Gastrocnemius medialis (tissue), 4 donors: ENCODE measurements at regions not wholly inside any gene's neighbourhood (a gene's known extent, or its start where the extent isn't known, plus 50 kb on each side); places are given as distances from the start of the nearest gene placed in this dataset.
"Not testable (repeated sequence)": the region's sequence is repeated elsewhere in the genome, so short reads cannot be mapped to it uniquely, and the experiment has no call there.

Experiments used
- ATAC-seq, 2 donors: fragments of 150-250 bp; one replicate each; pipeline ENCODE4 v1.9.1; 2016
- DNase-seq, 2 donors: peaks; one replicate each; pipeline ENCODE4 v3.0.0-alpha.2; 2019
- H3K27ac ChIP-seq, 4 donors: fragments of 200-600 bp; sonication (generic); 1 replicate in 1 of 4; 2 replicates in 3 of 4; pipeline ENCODE4 v1.5.1; 2016 to 2018; ENCODE audit warnings: mild to moderate bottlenecking in 2 of 4, moderate library complexity in 1 of 4
- H3K27me3 ChIP-seq, 3 donors: fragments of 200-600 bp; sonication (generic) in 2 of 3; 1 replicate in 1 of 3; 2 replicates in 2 of 3; pipeline versions ENCODE4 v1.5.1 to v1.6.0; 2016 to 2019; ENCODE audit warnings: mild to moderate bottlenecking in 1 of 3, moderate library complexity in 1 of 3
- H3K36me3 ChIP-seq, 2 donors: fragments of 200-600 bp; sonication (generic) in 1 of 2; one replicate each; pipeline ENCODE4 v1.5.1; 2017 to 2018
- H3K4me1 ChIP-seq, 2 donors: fragments of 200-600 bp; sonication (generic) in 1 of 2; one replicate each; pipeline ENCODE4 v1.5.1; 2016 to 2017; ENCODE audit warnings: mild to moderate bottlenecking in 2 of 2
- H3K4me3 ChIP-seq, 4 donors: fragments of 200-600 bp; sonication (generic) in 3 of 4; 1 replicate in 1 of 4; 2 replicates in 3 of 4; pipeline ENCODE4 v1.5.1; 2016 to 2019; ENCODE audit warnings: mild to moderate bottlenecking in 2 of 4
- H3K9me3 ChIP-seq, 3 donors: fragments of 200-600 bp; sonication (generic) in 2 of 3; 1 replicate in 1 of 3; 2 replicates in 2 of 3; pipeline ENCODE4 v1.5.1; 2016 to 2019
- POLR2A ChIP-seq, 2 donors: fragments of 450-650 bp; IDR thresholded peaks; one replicate each; pipeline ENCODE4 v1.6.1; 2017; ENCODE audit warnings: antibody characterized with exemption in 2 of 2, mild to moderate bottlenecking in 2 of 2, moderate library complexity in 2 of 2
- in situ Hi-C, 4 donors: fragments of 200-750 bp; cut with MboI; loops; one replicate each; pipeline versions ENCODE4 v1.15.0 to v1.8.0; 2017; ENCODE audit warnings: low sequenced_read_pairs in 4 of 4
- intact Hi-C: fragments of 100-400 bp; cut with DNase I; formaldehyde crosslinking; loops from one replicate; pipeline ENCODE4 v1.15.1; 2023; ENCODE audit warnings: low total_unique reads
- TF ChIP-seq, protein P1 (sequence below), 5 experiments: fragments of 450-650 bp in 3 of 5; fragments of 200-600 bp in 2 of 5; sonication (generic) in 2 of 5; IDR thresholded peaks in 4 of 5; conservative IDR thresholded peaks in 1 of 5; 1 replicate in 4 of 5; 2 replicates in 1 of 5; pipeline ENCODE4 v1.5.1; 2016 to 2019; ENCODE audit warnings: antibody characterized with exemption in 5 of 5, mild to moderate bottlenecking in 3 of 5, moderate library complexity in 3 of 5

DNA sequence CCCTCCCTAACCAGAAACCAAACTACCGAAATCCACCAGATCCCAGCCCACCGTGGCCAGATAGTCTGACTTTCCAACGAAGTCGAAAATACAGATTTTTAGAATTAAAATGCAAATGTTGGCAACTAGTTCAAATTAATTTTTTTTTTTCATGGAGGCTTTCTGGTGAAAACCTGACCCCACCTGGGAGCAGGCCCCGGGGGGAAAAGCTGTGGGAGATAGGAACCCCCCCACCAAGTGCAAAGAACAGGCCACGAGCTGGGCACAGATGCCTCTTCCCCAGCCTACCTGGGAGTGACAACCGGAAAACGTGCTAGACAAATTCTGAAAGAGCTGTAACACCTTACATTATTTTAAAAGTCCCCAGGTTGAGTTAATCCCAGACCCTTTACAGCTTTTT lies 333.8 kb downstream of the PREX1 start:
- in situ Hi-C loops: no loop called here
- no peak for DNase-seq

DNA sequence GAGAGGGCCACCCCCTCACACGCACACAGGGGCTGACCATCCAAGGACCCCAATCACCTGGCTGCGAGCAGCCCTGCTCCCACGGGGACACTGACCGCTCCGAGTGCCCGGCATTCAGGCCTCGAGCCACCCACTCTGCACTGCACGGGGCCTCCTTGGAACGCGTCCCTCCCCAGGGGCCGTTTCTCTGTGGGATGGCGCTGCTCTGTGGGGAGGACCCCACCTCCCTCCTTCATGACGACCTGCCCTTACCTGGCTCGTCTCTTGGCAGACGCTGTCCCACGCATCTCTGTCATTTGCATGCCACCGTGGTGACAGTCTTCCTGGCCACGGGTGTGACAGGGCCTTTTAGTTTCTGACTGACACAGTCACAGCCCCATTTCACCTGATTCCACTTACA lies 334.5 kb downstream of the PREX1 start:
- H3K9me3 ChIP-seq, H3K27me3 ChIP-seq, in situ Hi-C loops, H3K27ac ChIP-seq, DNase-seq, ATAC-seq, intact Hi-C loops, H3K4me3 ChIP-seq, H3K4me1 ChIP-seq, H3K36me3 ChIP-seq: not testable (repeated sequence)

More for the DNA sequence above, 333.8 kb downstream of the PREX1 start:
- H3K27me3 ChIP-seq: peaks cover 0 to 5% (median 0%) of the 10 kb centered on the region in 3 donors
- no peaks in the 10 kb centered on the region for H3K9me3 ChIP-seq
- no peak overlapping the region for H3K4me3 ChIP-seq
- H3K27ac ChIP-seq: no peak overlapping the region
- intact Hi-C loops: no loop called here
- TF ChIP-seq, protein P1, sequence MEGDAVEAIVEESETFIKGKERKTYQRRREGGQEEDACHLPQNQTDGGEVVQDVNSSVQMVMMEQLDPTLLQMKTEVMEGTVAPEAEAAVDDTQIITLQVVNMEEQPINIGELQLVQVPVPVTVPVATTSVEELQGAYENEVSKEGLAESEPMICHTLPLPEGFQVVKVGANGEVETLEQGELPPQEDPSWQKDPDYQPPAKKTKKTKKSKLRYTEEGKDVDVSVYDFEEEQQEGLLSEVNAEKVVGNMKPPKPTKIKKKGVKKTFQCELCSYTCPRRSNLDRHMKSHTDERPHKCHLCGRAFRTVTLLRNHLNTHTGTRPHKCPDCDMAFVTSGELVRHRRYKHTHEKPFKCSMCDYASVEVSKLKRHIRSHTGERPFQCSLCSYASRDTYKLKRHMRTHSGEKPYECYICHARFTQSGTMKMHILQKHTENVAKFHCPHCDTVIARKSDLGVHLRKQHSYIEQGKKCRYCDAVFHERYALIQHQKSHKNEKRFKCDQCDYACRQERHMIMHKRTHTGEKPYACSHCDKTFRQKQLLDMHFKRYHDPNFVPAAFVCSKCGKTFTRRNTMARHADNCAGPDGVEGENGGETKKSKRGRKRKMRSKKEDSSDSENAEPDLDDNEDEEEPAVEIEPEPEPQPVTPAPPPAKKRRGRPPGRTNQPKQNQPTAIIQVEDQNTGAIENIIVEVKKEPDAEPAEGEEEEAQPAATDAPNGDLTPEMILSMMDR (IDR thresholded peaks at IDR 0.05 in 4 of 5, conservative IDR thresholded peaks at IDR 0.05 in 1 of 5): no peak
- TF ChIP-seq POLR2A (IDR thresholded peaks at IDR 0.05): no peak
- no peaks in the 10 kb centered on the region for H3K4me1 ChIP-seq
- no peaks in the 10 kb centered on the region for H3K36me3 ChIP-seq
- no peak for ATAC-seq

DNA sequence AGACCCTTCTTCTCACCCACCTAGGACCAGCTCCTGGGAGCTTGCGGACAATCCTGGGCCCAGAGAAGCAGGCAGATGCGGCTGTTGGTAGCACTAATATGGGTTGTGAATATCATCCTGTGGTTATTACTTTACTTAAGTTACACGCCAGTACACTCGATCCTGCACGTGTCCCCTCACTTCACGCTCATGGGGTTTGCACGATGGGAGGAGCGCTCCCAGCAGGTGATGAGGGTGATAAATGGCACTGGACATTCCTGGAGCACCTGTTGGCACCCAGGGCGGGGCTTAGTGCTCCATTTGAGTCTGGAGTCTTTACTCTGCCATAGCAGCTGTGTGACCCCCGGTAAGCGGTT lies 335.1 kb downstream of the PREX1 start:
- peaks cover 0 to 6% (median 0%) of the 10 kb centered on the region in 3 donors for H3K27me3 ChIP-seq
- intact Hi-C loops: no loop called here
- no peak for DNase-seq

DNA sequence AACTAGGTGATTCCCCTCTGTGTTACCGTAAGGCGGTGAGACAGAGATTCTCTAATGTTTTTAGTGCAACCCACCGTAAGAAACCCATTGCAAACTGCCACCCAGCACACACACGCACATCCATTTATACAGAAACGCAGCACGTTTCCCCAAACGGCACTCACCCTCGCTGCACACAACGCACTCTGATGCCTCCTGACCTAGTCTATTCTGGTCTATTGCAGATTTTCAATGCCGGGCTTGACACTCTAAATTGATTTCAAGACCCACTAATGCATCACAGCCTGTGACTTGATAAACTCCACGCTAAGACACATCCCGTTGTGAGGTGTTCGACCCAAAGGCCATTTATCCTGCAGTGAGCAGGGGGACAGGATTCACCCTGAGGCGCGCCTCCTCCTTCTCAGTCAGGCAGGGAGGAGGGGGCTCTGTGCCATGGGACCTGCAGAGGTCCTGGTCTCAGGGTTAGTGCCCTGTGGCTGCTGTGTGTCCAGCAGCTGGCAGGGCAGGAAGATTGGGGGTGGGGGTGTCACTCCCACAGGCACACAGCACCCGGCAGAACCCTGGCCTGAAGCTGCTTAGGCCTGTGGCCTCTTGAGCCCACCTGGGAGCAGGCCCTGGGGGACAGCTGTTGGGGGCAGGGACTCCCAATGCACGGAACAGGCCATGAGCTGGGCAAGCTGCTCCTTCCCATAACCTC lies 335.6 kb downstream of the PREX1 start:
- TF ChIP-seq, protein P1 (IDR thresholded peaks at IDR 0.05 in 4 of 5, conservative IDR thresholded peaks at IDR 0.05 in 1 of 5): no peak
- no peak for TF ChIP-seq POLR2A (IDR thresholded peaks at IDR 0.05)
- intact Hi-C loops (no loop called here), in situ Hi-C loops (no loop called here)
- no peak for ATAC-seq
- Histone ChIP-seq H3K36me3 (no peaks in the 10 kb centered on the region), H3K9me3 (no peaks in the 10 kb centered on the region), H3K27me3 (peaks cover 0 to 11% (median 0%) of the 10 kb centered on the region in 3 donors), H3K4me1 (no peaks in the 10 kb centered on the region), H3K4me3 (no peak overlapping the region), H3K27ac (no peak overlapping the region)
- DNase-seq: no peak

More for the DNA sequence above, 335.1 kb downstream of the PREX1 start:
- Histone ChIP-seq H3K36me3 (no peaks in the 10 kb centered on the region), H3K4me3 (no peak overlapping the region), H3K27ac (no peak overlapping the region), H3K4me1 (no peaks in the 10 kb centered on the region), H3K9me3 (no peaks in the 10 kb centered on the region)
- in situ Hi-C loops: no loop called here
- TF ChIP-seq POLR2A (IDR thresholded peaks at IDR 0.05): no peak
- TF ChIP-seq, protein P1 (IDR thresholded peaks at IDR 0.05 in 4 of 5, conservative IDR thresholded peaks at IDR 0.05 in 1 of 5): no peak
- no peak for ATAC-seq

DNA sequence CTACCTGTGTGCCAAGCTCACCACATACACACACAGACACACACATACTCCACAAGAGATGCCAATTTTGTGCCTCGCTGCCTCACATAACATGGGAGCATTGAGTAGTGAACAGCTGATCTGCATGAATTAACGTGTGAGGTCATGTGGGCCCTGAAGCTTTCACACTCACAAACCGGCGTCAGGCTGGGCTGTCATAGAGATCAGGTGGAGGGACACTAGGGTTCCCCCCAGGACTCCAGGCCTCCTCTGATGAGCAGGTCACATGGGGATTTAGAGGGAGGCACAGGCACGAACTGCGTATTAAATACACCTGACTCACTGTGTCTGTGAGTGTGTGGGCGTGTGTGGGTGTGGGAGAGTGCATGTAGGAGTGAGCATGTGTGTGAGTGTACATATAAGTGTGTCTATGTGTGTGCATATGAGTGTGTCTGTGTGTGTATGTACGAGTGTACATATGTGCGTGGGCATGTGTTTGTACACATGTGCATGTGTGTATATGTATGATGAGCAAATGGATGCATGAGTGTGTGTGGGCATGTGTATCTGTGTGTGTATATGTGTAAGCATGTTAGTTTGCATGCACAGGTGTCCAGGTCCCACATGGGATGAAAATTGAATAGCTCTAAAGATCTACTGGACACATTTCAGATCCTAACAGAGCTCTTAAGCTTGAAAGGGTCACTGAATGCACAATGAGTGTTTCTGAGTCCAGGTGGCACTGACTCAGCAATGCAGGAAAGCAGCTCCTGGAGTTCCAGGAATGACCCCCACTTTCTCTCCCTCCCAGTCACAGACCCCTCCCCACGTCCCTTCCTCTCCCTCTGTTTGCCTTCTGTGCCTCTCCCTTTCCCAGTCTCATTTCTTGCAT lies 336.6 kb downstream of the PREX1 start:
- DNase-seq (no peak), ATAC-seq (no peak)
- intact Hi-C loops (no loop called here), in situ Hi-C loops (no loop called here)
- Histone ChIP-seq H3K27me3 (peaks cover 0 to 15% (median 0%) of the 10 kb centered on the region in 3 donors), H3K4me1 (no peaks in the 10 kb centered on the region), H3K4me3 (no peak overlapping the region), H3K36me3 (no peaks in the 10 kb centered on the region), H3K9me3 (no peaks in the 10 kb centered on the region), H3K27ac (no peak overlapping the region)
- no peak for TF ChIP-seq POLR2A (IDR thresholded peaks at IDR 0.05)
- TF ChIP-seq, protein P1 (IDR thresholded peaks at IDR 0.05 in 4 of 5, conservative IDR thresholded peaks at IDR 0.05 in 1 of 5): no peak

DNA sequence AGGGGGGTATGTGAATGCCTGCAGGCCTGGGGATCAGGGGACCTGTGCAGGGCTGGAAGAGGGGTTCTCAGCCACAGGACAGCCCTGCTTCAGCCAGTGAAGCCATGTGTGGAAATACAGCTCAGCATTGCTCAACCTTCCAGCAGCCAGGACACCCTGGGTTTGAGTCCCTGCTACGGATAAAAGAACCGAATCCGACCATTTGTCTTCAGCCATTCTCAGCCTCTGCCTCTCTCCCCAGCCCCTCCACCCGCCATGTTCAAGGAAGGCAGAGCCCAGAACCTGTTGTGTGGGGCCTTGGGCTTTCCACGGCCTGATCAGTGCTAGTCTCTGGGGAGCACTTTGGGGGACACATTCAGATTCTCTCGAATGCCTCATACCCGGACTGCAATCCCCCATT lies 337.5 kb downstream of the PREX1 start:
- intact Hi-C loops, DNase-seq, H3K4me1 ChIP-seq: not testable (repeated sequence)

More for the DNA sequence above, 337.5 kb downstream of the PREX1 start:
- H3K4me3 ChIP-seq, H3K27ac ChIP-seq, ATAC-seq, H3K36me3 ChIP-seq, H3K9me3 ChIP-seq, in situ Hi-C loops: not testable (repeated sequence)
- H3K27me3 ChIP-seq: peaks cover 0 to 20% (median 0%) of the 10 kb centered on the region in 3 donors
